ENCODE measurements at regions not wholly inside any gene's neighbourhood (a gene's known extent, or its start where the extent isn't known, plus 50 kb on each side); places are given as distances from the start of the nearest gene placed in this dataset.

- DNase-seq: no peak
Observed at GRCh38 chr2:12928775-12929401, 212.2 kb downstream of the TRIB2 start.

GRCh38 chr2:12929758-12930157, 213.0 kb downstream of the TRIB2 start:
- DNase-seq: no peak

DNA sequence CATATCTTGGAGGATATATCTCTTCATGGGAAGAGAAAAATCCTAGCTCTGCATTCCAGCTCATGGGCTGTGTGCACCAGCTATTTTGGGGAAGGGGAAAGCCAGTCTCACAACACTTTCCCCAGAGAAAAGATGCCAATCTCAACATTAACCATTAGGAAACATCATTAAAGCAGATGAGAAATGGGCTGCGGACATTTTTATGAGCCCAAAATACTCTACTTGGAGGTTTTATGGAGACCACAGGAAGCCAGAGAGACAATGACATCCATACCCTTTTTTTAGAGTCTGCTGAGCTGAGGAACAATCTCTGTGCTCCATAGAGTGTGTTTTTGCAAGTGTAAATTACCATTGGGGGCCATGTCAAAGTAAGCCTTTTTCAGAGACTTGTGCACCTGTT, 213.7 kb downstream of the TRIB2 start:
- no peak for DNase-seq

- peak in 6 of 56 donors; percentile 2 to 17 (median 6) for DNase-seq
Observed at GRCh38 chr2:12931186-12931844, 214.6 kb downstream of the TRIB2 start.

GRCh38 chr2:12932192-12932591, 215.5 kb downstream of the TRIB2 start:
- no peak for DNase-seq

DNA sequence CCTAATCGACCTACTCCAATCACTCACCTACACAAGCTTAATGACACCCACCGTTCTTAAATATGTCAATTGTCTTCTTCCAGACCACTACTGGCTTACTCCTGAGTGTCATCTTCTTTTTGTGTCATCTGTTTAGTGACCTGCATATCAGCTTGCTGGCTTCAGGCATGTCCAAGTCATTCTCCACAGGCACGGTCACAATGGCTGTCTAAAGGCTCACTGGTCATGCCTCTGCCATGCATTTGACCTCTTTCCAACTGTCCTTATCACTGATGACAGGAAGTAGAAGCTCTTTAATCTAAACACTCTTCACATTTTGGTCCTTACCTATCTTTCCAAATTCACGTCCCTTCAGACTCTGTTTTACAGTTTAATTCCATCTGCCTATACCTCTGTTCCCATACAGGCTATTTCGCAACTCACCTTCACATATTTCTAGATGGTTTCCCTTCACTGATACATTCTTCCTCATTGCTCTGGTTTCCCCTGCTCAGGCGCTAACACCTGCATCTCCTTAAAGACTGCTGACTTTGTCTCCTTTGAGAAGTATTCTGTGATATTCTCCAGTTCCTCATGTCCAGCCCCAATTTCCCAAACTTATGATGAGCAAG, 217.5 kb downstream of the TRIB2 start:
- no peak for DNase-seq

GRCh38 chr2:12935222-12935621, 218.5 kb downstream of the TRIB2 start:
- DNase-seq: peak in 2 of 56 donors; percentile 5 to 17

- no peak for DNase-seq
Observed at GRCh38 chr2:12935796-12936195, 219.1 kb downstream of the TRIB2 start.

DNA sequence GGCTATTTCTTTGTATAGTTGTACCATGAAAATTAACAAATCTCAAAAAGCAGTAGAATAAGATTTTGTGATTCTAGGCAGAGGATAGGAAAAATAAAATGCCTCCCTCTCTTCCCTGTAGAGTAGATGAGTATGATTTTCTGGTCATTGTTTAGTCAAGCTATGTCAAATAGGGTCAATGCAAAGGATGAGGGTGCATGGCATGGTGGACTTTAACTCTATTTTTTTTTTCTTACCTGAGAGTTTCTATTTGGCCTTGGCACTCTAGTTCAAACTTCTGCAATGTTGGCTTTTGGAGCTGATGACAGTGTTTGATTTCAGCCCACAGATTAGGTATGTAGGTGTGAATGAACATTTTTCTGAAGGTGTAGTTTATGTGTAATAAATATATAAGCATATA, 224.5 kb downstream of the TRIB2 start:
- DNase-seq: no peak

DNA sequence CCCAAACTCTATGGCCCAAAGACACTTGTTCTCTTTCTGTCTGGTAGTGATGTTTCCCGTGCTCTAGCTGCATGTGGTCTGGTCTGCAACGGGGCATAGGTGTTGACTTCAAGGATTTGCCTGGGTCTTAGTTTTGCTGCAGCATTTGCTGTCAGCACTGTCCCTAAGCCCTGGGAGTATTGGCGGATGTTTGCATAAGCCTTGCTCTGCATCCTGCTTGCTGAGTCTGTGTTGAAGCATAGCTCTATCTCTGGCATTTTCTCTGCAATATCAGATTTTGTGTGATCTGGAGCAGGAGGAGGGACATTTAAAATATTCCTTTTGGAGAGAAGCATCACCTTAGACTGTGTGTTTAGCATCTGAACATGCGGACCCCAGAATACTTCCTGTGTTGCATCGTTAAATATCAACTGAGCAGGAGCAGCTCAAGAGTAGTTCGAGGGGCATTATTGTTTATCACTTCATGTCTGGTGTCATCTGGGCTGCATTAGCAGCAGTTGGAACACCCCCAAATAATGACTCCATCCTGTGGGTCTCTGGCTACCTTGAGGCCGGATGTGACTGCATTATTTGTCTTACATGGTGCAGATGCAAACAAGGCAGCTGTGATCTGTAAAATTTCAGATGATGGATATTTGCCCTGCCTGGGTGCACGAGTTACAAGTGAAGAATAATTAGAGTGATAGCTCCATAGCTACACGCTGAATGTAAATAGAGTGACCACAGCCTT, 231.7 kb downstream of the TRIB2 start:
- no peak for DNase-seq

DNA sequence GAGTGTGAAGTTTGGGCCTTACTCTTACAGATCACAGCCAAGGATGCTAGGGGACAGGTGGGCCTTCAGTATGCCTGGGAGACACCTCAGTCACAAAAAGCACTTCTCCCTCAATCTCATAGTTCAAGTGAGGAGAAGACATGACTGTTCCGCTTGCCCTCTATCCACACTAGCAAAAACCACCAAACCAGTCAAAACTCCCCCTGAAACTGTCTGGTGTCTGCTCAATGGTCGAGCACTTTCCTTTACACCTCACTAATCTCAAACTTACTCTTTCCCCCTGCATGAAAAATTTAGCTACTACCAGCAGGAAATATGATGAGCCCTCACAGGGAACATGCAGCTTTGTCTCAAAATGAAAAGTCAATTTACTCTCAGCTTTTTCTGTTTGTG, 232.2 kb downstream of the TRIB2 start:
- no peak for DNase-seq

- DNase-seq: no peak
Observed at GRCh38 chr2:12949406-12949805, 232.7 kb downstream of the TRIB2 start.

DNA sequence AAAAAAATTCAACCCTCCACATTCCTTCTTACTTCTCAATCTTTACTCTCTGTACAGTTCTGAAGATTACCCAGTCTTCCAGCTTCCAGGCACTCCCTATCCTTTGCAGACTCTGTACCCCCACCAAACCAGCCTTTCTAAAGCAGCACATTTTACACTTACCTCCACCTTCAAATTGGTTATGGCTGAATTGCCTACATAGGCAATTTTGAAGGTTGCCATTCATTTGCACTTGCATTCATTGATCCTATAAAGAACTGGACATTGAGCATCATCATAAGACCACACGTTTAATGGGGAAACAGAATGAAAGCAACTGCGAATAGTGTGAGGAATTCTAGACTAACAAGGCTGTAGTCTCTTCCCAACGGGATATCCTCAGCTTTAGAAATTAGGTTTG, 233.4 kb downstream of the TRIB2 start:
- no peak for DNase-seq

DNA sequence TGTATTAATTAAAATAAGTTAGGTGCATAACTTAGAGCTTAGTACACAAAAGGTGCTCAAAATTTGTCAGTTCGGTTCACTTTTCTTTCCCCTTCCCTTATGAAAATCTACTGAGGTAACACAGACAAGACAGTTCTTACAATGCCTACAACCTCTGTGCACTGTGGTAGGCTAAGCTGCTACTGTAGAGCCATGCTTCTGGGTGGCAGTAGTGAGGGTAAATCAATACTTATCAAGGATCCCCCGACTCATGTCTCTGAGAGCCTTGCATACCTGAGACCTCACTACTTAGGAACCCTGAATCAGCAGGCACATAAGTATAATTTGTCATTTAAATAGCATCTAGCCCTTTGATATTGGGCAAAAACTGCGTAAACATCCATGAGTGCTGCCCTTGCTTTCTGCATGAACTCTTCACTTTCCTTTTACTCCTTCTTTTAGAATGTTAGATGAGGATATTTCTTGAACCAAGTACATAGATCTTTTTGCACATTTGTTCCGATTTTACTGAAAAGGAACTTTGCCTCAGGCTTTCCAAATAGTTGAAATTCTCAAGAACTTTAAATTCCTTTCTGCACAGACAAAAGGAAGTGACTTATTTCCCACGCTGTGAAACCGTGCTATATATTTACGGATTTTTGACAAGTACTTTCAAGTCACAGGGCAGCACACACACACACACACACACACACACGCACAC, 234.4 kb downstream of the TRIB2 start:
- DNase-seq: no peak

- no peak for DNase-seq
Observed at GRCh38 chr2:12951657-12951973, 234.9 kb downstream of the TRIB2 start.

DNA sequence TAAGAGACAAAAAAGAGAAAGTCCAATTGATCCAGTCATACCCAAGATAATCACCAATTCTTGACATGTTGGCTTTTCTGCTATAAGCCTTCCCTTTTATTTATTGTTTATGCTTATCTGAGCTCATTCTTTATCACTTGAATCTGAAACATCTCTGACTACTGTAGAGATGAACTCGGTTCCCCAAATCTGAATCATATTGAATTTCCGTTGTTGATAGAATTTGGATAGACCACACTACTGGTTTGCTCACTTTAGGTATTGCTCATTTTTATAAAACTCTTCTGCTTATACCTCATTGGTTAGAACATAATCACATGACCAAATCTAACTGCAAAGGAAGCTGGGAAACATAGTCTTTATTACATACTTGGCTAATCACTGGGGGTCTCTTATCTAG, 236.9 kb downstream of the TRIB2 start:
- no peak for DNase-seq

- no peak for DNase-seq
Observed at GRCh38 chr2:12955864-12956263, 239.1 kb downstream of the TRIB2 start.

- DNase-seq: no peak
Observed at GRCh38 chr2:12957251-12957650, 240.5 kb downstream of the TRIB2 start.

DNA sequence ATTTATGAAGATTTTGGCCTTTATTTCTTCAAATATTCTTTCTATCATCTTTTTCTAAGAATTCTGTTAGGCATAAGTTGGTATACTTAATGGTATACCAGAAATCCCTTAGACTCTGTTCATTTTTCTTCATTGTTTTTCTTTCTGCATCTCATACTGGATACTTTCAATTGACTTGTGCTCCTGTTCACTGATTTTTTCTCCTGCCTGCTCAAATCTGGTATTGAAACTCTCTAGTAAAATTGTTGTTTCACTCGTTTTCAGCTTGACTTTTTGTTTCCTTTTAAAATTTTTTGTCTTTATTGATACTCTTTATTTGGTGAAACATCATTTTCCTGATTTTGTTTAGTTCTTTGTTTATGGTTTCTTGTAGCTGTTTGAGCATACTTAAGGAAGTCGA, 243.2 kb downstream of the TRIB2 start:
- DNase-seq: no peak

DNA sequence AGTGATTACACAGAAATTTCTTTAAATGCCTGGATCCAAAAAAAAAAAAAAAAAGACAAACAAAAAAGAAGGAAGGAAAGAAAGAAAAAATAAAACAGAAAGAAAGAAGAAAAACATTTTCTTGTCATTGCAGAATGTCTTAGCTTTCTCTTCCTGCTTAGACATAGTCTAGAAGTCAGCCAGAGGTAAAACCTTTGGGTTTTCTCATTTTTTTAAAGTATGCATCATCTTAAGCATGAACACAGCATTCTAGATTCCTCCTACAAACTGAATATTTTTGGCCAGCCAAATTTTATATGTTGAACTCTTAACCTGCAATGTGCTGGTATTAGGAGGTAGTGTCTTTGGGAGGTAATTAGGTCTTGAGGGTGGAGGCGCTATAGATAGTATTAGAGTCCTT, 243.9 kb downstream of the TRIB2 start:
- no peak for DNase-seq

GRCh38 chr2:12964904-12965539, 248.3 kb downstream of the TRIB2 start:
- no peak for DNase-seq

Data from nucleus accumbens (tissue), 56 donors.